Amniotic epithelial cell (primary cell): ENCODE measurements at regions not wholly inside any gene's neighbourhood (a gene's known extent, or its start where the extent isn't known, plus 50 kb on each side); places are given as distances from the start of the nearest gene placed in this dataset.

Experiments used
- DNase-seq: peaks from one replicate; pipeline ENCODE4 v3.0.0-alpha.2; 2010; ENCODE audit warnings: low read depth

DNA sequence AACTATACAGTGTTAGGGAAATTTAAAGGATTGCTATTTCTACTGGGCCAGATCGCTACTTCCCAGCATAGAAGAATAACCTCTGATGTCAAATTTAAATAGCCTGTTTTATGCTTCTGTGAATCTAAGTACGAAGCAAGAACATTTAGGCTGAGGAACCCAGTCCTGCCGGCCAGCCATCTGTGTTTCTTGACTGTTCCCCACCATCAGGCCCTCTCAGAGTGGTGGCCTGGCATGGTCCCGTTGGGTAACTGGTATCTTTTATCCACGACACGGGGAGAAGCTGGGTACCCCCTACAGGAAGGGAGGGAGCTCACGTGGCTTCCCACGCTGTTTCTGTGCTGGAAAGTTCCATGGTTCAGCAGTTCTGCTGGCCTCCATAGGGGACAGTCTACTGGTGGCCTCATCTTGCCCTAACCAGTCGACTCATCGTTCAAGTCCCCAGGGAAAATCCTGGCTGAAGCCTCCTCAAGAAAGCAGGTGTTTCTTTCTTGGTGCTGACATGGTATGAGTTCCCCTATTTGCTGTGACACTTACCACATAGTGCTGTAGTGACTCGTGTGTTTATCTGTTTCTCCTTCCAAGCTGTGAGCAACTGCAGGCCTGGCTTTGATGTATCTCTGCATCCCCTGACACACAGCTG is 201.7 kb upstream of the NLRP1 start:
- DNase-seq, result no peak

DNA sequence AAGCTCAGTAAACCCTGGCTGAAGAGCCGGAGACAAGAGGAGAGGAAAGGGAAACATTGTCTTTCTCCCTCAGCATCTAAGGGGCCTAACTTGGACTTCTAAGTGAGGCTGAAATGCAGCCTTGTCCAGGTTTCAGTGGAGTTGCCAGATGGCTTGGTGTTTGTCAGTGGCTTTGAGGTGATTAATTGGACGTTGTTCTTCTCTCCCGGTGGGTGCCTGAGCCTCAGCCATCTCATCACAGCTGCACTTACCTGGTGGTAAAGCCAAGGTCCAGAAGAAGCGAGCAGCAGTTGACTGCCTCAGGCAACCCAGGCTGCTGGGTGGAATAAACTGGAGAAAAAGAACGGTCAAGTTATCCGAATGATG is 202.2 kb upstream of the NLRP1 start:
- DNase-seq, result no peak

DNA sequence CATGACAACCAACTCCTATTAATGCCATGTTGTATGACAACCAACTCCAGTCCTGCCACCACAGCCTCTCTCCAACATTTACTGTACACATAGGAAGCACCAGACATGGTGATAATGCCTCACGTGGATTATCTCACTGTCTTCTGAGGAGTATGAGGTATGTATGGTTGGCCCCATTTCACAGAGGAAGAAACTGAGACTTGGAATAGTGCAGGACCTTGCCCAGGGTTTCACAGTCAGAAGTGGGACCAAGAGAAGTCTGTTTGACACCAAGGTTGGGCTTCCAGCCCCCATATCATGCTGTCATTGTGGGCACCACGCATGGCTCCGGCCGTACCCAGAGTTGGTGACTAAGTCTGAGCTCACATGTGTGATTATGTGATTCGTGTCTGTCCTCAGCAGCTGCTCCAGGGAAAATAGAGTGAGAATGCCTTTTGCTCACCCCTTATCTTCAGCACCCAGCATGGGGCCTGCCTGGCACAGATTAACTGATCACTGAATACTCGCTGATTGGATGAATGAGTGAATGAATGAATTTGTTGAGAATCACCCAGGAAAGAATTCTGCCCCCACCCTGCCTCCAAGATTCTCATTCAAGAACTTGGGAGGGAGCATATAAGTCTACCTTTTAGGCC is 204.1 kb upstream of the NLRP1 start:
- DNase-seq, result no peak

DNA sequence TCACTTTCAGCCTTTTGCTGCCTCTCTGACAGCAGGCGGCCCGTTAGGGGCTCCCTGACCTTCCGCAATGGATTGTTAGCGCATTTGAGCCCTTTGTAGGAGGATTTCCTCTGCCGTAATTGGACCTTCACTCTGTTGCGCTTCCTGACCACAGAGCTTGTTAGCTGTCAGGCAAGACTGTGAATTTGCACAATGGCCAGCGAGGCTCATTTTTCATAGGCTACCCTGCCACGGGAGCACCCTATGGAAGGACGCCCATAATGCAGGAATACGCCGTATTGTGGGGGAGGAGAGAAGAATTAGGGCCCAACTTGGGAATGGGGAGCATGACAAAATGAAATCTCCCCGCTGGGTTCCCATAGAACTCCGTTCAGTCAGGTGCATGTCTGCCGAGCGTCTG is 205.2 kb upstream of the NLRP1 start:
- DNase-seq, result no peak

DNA sequence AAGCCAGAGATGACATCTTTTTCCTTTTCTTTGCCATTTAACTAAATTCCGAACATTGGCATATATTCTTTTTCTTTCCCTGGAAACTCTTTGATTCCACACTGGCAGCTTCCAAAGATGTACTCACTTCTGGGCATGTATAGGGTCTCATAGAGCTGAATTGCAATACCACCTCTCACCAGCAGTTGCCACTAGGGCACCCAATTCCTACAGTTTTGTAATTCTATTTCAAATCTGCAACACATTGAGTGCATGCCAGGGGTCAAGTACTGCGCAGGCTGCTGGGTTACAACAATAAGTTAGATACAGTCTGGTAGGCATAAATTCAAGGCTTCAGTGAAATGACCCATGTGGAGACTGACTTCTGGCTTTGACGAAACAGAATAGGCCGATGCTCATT is 208.8 kb upstream of the NLRP1 start:
- no peak for DNase-seq

DNA sequence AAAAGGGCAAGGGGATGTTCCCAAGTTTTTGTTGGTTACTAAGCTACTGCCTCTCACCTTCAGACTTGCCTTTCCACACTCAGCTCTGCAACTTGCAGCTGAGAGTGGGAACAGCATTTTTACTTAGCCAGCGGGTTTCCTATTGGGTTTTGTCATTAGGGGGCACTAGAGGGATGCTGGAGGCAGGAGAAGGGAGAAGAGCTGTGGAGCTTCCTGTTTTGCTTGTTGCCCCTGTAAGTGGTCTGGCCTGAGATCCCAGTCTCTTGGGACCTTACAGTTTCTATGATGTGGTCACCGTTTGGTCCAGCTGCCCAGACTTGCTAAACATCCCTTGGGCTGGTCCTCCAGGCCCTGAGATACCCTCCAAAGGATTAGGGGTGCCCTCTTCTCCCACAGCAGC is 209.6 kb upstream of the NLRP1 start:
- DNase-seq, result no peak

DNA sequence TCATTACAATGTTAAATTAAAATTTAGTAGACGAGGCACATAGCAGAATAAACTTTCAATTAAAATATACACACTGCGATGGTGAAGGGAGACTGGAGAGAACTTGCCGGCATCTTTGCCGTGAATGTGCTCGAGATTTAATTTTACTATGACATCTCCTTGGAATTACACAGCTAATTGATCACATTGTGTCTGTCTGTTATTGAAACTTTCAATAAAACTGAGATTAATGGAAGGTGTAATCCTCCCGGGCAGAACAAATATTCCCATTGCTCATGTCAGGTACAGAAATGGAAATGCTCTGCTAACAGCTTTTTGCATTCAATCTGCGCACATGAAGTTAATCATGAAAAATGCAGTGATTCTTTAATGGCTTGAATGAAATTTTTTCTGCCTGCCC is 210.1 kb upstream of the NLRP1 start:
- no peak for DNase-seq

DNA sequence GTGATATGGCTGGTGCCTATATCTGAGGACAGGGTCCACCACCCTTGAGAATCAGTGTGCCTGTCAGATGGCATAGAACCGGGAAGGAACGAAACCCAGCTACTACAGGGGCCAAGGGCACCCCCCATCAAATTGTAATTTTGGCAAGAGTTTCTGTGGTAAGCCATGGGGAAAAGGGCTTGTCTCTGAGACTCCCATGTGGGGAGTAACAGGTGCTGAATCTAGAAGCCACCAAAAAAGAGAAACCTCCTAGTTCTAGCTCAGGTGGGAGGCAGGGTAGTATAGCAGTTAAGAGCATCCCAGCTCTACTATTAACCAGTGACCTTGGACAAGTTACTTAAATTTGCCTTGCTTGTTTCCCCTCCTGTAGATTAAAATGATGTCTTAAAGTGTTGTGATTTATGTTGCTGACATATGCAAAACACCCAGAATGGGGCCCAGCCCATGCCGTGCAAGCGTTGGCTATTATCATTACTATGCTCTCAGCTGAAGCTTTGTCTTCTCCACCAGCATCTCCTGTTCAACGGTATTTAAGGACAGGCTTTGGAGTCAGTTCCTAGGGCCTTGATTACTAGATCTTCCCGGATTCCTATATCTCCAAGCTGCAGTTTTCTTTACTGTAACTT is 210.7 kb upstream of the NLRP1 start:
- no peak for DNase-seq

DNA sequence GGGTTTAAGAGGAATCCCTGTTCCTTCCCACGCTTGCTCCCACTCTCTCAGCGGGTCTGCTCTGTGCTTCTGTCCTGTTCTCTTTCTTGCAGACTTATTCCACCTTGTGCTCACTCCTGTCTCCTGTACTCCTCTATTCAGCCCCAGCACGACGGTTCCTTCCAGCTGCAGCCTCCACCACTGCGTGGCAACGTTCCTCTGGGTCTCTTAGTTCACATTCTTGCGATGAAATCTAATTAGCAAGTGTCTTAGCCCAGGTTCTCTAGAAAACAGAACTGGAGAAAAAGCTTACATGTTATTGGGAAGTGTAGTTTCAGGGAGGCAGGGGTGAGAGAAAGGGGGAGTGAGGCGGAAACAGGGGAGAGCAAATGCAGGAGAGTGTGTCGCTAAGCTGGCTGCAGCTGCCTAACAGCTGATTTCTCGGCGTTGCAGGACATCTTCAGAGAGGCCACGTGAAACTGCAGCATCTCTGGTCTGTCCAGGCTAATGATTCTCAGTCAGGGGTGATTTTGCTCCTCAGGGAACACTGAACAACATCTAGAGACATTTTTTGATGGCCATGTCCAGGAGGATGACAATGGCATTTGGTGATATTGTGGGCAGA is 213.2 kb upstream of the NLRP1 start:
- no peak for DNase-seq

DNA sequence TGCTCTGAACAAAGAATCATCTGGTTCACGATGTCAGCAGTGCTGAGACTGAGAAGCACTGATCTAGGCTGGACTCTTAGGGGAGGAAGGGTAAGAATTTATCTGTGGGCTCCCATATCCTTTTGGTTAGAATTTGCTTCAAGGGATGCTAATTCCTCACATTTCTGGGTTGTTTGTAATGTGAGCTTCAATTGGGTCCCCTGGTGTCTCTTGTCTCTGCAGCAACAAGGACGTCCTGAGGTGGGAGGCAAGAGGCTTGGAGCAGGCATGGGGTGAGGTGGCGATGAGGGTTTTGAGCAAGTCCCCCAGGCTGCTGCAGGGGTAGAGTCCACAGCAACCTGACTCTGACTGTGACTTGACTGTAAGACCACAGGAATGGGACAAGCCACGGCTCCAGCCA is 213.8 kb upstream of the NLRP1 start:
- no peak for DNase-seq

DNA sequence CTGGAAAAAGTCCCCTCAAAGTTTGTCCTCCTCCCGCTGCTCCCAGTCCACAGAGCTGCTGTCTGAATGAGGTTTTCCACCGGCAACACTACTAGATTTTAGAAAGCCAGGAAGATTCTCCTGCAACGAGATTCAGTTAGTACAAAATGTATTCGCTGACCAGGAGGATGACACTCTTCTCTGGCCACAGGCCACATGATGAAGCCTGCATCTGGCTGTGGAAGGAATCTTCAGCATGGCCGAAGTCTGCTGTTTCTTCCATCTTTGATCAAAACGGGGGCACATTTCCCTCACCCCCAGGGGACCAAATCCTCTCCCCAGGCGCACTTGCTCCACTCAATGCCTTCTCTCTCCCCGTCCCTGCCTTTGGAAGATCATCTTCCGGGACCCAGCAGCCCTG is 215.8 kb upstream of the NLRP1 start:
- DNase-seq, result no peak

DNA sequence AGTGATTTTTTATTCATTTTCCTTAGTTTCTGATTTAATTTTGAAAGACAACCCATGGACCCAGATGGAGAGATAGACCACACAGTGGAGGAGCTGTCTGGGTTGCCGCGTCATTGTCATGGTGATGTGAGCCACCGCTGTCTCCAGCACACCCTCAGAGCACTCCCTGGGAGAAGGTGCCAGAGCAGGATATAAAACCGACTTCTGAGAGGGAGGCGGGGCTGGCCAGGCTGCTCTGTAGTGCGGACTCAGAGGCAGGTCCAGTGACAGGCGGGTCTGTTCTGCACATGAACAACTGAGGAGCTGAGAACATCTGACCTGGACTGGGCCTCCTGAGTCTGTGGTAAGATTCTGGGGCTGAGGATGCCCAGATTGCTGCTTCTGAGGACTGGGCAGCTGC is 216.3 kb upstream of the NLRP1 start:
- DNase-seq, result no peak

DNA sequence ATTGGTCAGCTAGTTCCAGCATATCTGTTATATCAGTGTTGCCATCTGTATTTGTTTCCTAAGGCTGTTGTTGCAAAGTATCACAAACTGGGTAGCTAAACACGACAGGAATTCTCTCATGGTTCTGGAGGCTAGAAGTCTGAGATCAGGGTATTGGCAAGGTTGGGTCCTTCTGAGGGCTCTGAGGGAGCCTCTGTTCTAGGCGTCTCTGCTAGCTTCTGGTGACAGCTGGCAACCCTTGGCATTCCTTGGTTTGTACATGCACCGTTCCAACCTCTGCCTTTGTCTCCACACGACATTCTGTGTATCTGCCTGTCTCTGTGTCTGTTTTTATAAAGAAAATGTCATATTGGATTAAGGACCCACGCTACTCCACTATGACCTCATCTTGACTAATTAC is 219.9 kb upstream of the NLRP1 start:
- DNase-seq, result no peak

DNA sequence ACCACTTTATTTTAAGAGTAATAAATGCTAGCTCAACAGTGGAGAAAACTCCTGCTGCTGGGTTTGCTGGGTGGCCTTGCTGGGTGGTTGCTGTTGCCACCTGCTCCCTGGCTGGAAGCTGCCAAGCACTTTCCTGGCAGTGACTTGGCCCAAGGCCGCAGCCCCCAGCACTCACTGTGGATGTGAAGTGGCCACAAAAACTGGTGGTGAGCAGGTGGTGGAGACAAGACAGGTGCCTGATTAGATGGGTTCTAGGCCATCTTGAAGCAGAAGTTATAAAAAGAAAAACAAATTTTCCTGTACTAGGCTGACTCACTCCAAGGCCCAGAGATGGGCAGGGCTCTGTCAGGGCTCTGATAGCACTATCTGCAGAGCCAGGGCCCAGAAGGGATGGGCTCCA is 224.7 kb upstream of the NLRP1 start:
- no peak for DNase-seq

DNA sequence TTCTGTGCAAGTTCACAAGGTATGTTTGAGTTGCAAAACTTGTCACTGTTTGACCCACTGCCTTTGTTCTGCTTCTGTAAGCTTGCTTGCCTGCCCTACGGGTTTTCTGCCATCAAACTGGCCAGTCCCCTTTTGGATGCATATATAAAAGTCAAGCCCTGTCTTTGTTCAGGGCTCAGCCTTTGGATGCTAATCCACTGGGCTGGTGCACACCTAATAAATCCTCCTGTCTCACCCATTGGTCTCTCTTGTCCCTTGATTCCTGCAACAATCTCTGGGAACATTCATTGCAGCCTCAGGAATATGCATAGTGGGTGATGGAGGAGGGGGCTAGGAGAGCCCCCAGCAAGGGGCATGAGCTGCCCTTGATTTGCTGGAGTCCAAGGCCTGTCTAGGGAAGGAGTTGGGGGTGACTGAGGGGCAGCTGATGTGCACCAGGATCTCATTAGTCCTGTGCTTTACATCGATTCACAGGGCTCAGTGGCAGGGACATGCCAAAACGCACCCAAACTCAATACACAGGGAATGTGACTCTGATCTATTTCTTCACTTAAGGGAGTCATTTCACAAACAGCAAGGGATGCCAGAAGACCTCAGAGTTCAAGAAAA is 225.4 kb upstream of the NLRP1 start:
- DNase-seq, result no peak

DNA sequence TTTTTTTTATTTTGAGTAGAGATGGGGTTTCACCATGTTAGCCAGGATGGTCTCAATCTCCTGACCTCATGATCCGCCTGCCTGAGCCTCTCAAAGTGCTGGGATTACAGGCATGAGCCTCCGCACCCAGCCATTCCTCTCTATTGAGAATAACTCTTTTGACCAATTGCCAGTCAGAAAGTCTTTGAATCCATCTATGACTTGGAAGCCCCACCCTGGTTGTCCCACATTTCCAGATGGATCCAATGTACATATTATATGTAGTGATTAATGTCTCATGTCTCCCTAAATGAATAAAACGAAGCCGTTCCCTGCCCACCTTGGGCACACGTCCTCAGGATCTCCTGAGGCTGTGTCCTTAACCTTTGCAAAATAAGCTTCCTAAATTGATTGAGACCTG is 228.3 kb upstream of the NLRP1 start:
- no peak for DNase-seq

DNA sequence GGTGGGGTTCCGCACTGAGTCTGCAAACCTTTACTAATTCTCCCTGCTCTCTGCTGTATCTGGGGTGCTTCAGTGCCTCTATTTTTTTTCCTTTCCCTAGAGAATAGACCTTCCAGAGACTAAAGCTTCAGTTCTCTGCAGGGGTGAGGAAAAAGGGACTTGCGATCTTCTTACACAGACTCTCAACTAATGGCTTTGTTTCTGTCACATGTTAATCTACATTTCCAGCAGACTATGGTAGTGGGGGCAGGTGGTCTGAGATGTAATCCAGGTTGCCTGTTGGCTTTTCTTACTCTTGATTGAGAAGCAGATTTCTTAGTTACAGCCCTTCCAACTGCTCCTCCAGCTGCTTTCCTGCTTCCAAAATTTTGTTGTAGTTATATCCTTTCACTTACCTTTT is 229.0 kb upstream of the NLRP1 start:
- DNase-seq, result no peak

DNA sequence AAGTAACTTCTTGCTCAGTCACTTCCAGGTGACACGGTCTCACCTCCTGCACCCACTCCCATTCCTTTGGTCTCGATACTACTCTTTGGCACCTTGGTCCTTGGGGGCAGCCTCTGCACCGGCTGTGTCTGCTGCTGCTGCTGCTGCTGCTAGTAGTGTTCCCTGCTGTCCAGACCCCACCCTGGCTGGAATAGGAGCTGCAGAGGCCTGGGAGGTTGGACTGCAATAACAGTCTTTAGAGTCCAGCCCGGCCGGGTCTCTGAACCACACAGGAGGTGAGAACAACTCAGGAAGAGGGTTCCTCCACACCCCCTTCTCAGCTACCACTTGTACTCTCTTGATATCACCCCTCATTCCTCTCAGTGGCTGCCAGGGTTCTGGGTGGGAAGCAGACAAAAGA is 231.1 kb upstream of the NLRP1 start:
- DNase-seq, result no peak

DNA sequence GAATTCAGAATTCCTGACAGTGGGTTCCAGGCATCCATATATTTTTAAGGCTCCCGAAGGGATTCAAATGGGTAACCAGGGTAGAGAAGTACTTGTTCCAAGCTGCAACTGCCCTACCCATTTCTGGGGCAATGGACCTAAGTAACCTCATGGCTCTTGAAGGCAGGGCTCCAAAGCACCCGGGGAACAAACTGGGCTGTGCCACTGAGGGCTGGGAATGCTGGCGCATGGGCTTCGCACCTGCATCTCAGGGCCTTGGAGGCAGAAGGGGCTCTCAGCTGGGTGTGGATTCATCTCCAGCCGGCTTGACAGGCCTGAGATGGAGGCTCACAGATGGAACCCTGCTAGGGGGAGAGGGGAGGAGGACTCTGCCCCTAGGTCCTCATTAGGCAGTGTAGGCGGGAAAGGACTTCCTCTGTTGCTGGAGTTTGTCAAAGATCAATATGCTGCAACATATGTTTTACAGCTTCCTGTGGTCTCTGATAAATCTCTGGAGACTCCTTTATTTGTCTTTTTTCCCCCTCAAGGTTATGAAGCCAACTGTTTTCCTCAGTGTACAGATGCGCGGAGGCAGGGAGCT is 232.3 kb upstream of the NLRP1 start:
- DNase-seq, result no peak

DNA sequence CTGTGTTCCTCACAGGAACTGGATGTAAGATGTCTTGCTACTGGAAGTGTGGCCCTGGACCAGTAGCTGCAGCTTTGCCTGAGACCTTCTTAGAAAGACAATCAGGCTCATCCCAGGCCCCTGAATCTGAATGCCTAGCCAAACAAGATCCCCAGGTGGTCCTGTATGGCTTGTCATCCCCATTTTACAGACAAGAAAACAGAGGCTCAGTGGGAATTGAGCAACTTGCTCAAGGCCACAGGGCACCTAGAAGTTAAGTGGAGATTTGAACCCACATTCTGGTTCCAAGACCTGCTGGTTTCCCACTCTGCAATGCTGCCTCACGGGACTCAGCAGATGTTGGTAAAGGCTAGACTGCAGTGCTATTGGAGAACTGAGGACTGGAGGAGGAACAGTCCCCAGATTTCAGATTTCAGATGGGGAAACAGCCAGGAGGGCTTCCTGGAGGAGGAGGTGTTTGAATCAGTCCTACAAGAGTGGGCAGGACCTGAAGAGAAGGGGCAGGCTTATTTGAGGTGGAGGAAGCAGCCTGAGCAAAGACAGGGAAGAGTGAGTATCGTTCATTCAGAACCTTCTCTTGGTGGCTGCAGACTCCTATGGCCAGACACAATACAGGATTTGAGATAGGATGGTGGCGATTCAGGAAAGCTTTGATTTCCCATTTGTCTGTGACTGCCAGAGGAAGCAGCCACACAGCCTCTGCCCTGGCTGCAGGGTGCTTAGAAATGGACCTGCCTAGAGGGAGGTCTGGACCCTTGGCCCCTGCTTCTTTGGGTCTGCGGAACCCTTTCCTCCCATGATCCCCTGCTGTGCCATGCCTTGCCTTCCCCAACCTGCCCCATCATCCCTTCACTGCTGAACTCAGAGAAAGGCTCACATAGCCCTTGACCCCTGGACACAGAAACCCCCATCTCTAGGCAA is 233.4 kb upstream of the NLRP1 start:
- DNase-seq, result no peak

DNA sequence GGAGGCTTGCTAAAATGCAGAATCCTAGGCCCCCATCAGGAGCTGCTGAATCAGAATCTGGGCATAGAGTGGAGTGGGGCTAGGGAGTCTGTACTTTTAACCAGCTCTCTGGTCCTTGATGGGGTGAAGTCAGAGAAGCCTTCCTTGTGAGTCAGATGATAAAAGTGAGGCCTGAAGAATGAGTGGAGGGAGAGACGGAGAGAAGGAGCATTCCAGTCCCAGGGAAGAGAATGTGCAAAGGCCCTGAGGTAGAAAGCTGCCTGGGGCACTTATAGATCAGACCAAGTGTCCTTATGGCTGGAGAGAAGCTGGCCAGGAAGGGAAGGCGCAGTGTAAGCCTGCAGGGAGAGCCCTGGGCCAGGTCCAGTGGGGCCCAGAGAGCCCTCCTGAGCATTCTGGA is 235.1 kb upstream of the NLRP1 start:
- peak; percentile 30 for DNase-seq
